Gastroesophageal sphincter (tissue), 4 donors: ENCODE measurements at regions not wholly inside any gene's neighbourhood (a gene's known extent, or its start where the extent isn't known, plus 50 kb on each side); places are given as distances from the start of the nearest gene placed in this dataset.

ENCODE experiments used
- ATAC-seq: fragments of 150-250 bp; one replicate; pipeline ENCODE4 v1.9.1; 2016; ENCODE audit warnings: mild to moderate bottlenecking, moderate library complexity
- H3K27ac ChIP-seq, 4 donors: fragments of 200-600 bp; sonication (generic) in 3 of 4; 1 replicate in 3 of 4; 2 replicates in 1 of 4; pipeline ENCODE4 v1.5.1; 2016 to 2019
- H3K27me3 ChIP-seq: fragments of 200-600 bp; sonication (generic); one replicate; pipeline ENCODE4 v1.5.1; 2019
- H3K36me3 ChIP-seq, 2 donors: fragments of 200-600 bp; sonication (generic); one replicate each; pipeline ENCODE4 v1.5.1; 2019; ENCODE audit warnings: control low read depth in 1 of 2
- H3K4me1 ChIP-seq, 3 donors: fragments of 200-600 bp; sonication (generic); 1 replicate in 2 of 3; 2 replicates in 1 of 3; pipeline ENCODE4 v1.5.1; 2016 to 2019; ENCODE audit warnings: control low read depth in 2 of 3
- H3K4me3 ChIP-seq, 2 donors: fragments of 200-600 bp; sonication (generic); one replicate each; pipeline ENCODE4 v1.5.1; 2019; ENCODE audit warnings: mild to moderate bottlenecking in 1 of 2, moderate library complexity in 1 of 2
- H3K9me3 ChIP-seq, 3 donors: fragments of 200-600 bp; sonication (generic); one replicate each; pipeline ENCODE4 v1.5.1; 2017 to 2019; ENCODE audit warnings: control low read depth in 2 of 3
- EP300 ChIP-seq: sonication (generic); formaldehyde crosslinking; IDR thresholded peaks from one replicate; pipeline ENCODE4 v1.6.1; 2017; ENCODE audit warnings: antibody characterized with exemption, mild to moderate bottlenecking
- POLR2A ChIP-seq, 2 donors: fragments of 450-650 bp; IDR thresholded peaks; one replicate each; pipeline ENCODE4 v1.6.1; 2017; ENCODE audit warnings: antibody characterized with exemption in 2 of 2, mild to moderate bottlenecking in 2 of 2, moderate library complexity in 1 of 2
- POLR2AphosphoS5 ChIP-seq: sonication (generic); formaldehyde crosslinking; IDR thresholded peaks from one replicate; pipeline ENCODE4 v1.6.1; 2017; ENCODE audit warnings: antibody characterized with exemption
- WGBS, 2 donors: methylation state at CpG; one replicate each; pipeline ENCODE4 v1.1.5; 2018; ENCODE audit warnings: low coverage in 1 of 2; 5-methylcytosine and 5-hydroxymethylcytosine counted together
- TF ChIP-seq, protein P1 (sequence below), 4 experiments: fragments of 200-600 bp in 2 of 4; fragments of 450-650 bp in 2 of 4; sonication (generic) in 1 of 4; IDR thresholded peaks; one replicate each; pipeline ENCODE4 v1.5.1; 2017 to 2019; ENCODE audit warnings: antibody characterized with exemption in 4 of 4, mild to moderate bottlenecking in 2 of 4, moderate library complexity in 2 of 4

DNA sequence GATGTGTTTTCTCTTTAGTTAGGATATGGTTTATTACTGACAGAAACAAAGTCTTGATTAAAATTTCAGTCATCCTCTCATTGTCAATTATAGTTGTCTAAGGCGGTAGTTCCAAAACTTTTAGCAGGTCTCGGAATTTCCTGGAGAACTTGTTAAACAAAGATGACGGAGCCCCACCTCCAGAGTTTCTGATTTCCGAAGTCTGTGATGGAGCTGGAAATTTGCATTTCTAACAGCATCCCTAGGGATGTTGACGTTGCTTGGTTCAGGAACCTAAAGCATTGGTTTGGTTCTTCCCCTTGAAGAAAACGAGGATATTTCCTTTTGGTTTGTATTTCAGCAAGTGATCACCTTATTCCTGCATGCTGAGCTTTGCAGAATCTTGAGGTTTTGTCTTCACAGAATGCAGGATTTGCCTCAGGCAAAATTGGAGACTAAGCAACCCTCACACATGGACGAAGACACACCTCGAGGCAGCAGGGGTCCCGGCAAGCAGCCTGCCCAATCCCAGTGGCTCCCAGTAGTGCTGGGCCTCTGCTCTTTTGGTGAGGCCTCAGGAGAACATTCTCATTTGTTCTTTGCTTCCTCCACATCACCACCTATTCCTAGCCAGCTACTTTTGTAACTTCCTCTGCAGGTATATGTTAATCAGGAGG is 187.1 kb upstream of the PHACTR1 start:
- no peaks in the 10 kb centered on the region for H3K36me3 ChIP-seq
- no peaks in the 10 kb centered on the region for H3K27me3 ChIP-seq
- ATAC-seq, result no peak
- peaks cover 0 to 19% (median 0%) of the 10 kb centered on the region in 3 donors for H3K4me1 ChIP-seq
- TF ChIP-seq, protein P1, sequence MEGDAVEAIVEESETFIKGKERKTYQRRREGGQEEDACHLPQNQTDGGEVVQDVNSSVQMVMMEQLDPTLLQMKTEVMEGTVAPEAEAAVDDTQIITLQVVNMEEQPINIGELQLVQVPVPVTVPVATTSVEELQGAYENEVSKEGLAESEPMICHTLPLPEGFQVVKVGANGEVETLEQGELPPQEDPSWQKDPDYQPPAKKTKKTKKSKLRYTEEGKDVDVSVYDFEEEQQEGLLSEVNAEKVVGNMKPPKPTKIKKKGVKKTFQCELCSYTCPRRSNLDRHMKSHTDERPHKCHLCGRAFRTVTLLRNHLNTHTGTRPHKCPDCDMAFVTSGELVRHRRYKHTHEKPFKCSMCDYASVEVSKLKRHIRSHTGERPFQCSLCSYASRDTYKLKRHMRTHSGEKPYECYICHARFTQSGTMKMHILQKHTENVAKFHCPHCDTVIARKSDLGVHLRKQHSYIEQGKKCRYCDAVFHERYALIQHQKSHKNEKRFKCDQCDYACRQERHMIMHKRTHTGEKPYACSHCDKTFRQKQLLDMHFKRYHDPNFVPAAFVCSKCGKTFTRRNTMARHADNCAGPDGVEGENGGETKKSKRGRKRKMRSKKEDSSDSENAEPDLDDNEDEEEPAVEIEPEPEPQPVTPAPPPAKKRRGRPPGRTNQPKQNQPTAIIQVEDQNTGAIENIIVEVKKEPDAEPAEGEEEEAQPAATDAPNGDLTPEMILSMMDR (IDR thresholded peaks at IDR 0.05), result no peak
- TF ChIP-seq POLR2A (IDR thresholded peaks at IDR 0.05) (no peak), EP300 (no peak), POLR2AphosphoS5 (no peak)
- H3K9me3 ChIP-seq, result peaks cover 0 to 5% (median 0%) of the 10 kb centered on the region in 3 donors
- H3K4me3 ChIP-seq, result no peak overlapping the region
- peak overlapping the region in 1 of 4 donors; percentile 37 for H3K27ac ChIP-seq
- WGBS, 2 donors, result 53 to 65% methylated on average over 4 to 6 of the region's 9 CpGs

DNA sequence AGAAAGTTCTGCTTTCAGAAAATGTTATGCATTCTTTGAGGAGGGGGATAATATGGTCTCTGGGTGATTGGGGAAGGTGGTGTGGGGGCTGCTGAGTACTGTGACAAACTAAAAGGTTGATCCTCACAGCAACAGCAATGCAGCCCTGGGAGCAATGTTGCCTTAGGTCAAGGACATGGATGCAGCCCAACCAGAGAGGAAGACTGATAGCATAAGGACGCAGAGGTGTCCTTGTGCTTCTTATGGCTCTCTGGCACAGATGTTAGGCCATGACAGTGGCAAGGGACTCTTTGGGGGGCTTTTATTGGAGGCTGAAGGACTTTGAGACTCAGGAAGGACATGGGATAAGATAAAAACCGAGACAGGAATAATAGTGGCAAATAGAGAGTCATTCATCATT is 186.2 kb upstream of the PHACTR1 start:
- Histone ChIP-seq H3K36me3 (no peaks in the 10 kb centered on the region), H3K9me3 (no peaks in the 10 kb centered on the region), H3K27me3 (no peaks in the 10 kb centered on the region), H3K4me3 (no peak overlapping the region), H3K4me1 (peaks cover 0 to 19% (median 0%) of the 10 kb centered on the region in 3 donors), H3K27ac (no peak overlapping the region)
- TF ChIP-seq, protein P1 (IDR thresholded peaks at IDR 0.05), result no peak
- no peak for TF ChIP-seq POLR2A (IDR thresholded peaks at IDR 0.05)
- TF ChIP-seq POLR2AphosphoS5, result no peak
- TF ChIP-seq EP300, result no peak
- 80 to 88% methylated on average over 2 of the region's 2 CpGs for WGBS, 2 donors
- no peak for ATAC-seq

GRCh38 chr6:12533586-12533985 is 183.0 kb upstream of the PHACTR1 start:
- Histone ChIP-seq H3K27me3 (no peaks in the 10 kb centered on the region), H3K27ac (no peak overlapping the region), H3K36me3 (no peaks in the 10 kb centered on the region), H3K9me3 (no peaks in the 10 kb centered on the region), H3K4me3 (no peak overlapping the region), H3K4me1 (peaks cover 0 to 9% (median 0%) of the 10 kb centered on the region in 3 donors)
- TF ChIP-seq POLR2A (IDR thresholded peaks at IDR 0.05) (no peak), EP300 (no peak), POLR2AphosphoS5 (no peak)
- TF ChIP-seq, protein P1 (IDR thresholded peaks at IDR 0.05), result no peak
- WGBS, 2 donors, result 85 to 96% methylated on average over 4 of the region's 4 CpGs
- ATAC-seq, result no peak

DNA sequence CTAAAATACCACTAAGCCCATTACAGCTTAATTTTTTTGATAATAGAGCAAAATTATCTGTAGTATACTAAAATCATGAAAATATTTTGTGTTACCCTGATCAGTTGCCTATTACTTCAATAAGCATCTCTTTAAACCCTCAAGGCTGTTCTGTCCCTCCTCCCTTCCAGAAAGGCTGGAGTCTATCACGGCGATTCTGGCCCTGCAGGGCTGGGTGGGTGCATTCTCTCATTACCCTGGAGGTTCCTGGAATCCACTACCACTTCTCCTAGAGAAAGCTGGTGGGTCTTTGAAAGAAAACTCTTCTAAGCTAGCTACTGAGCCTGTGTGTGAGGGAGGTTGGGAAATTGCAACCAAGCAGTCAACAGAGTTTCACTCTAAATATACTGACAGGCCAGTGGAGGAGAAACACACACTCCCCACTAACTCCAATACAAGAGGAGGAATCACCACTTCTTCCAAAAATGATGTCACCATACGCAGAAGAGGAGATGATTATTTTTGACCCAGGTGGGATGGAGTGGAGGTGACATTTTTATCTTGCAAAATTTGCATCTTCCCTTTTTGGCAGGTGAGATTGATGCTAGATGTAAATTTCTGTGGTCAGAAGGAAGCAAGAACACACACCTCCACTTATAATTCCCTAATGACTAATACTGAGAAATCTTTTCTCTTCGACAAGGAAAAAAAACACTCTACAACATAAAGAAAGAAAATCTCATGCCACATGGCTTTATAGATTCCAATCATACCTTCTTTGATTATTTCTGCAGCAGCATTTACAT is 182.3 kb upstream of the PHACTR1 start:
- TF ChIP-seq, protein P1 (IDR thresholded peaks at IDR 0.05), result no peak
- TF ChIP-seq EP300 (no peak), POLR2A (IDR thresholded peaks at IDR 0.05) (no peak), POLR2AphosphoS5 (no peak)
- peaks cover 0 to 2% (median 0%) of the 10 kb centered on the region in 3 donors for H3K4me1 ChIP-seq
- ATAC-seq, result no peak
- no peaks in the 10 kb centered on the region for H3K9me3 ChIP-seq
- H3K27ac ChIP-seq, result no peak overlapping the region
- no peaks in the 10 kb centered on the region for H3K36me3 ChIP-seq
- H3K27me3 ChIP-seq, result no peaks in the 10 kb centered on the region
- 75 to 94% methylated on average over 2 to 4 of the region's 4 CpGs for WGBS, 2 donors
- no peak overlapping the region for H3K4me3 ChIP-seq
